Ovary (tissue), 3 donors: ENCODE measurements at regions not wholly inside any gene's neighbourhood (a gene's known extent, or its start where the extent isn't known, plus 50 kb on each side); places are given as distances from the start of the nearest gene placed in this dataset.

Source experiments
- CTCF ChIP-seq, 3 donors: fragments of 450-650 bp in 2 of 3; fragments of 200-600 bp in 1 of 3; IDR thresholded peaks; one replicate each; pipeline versions ENCODE4 v1.5.1 to v1.8.0; 2016 to 2022; ENCODE audit warnings: antibody characterized with exemption in 3 of 3, mild to moderate bottlenecking in 1 of 3
- EP300 ChIP-seq: sonication (generic); formaldehyde crosslinking; IDR thresholded peaks from one replicate; pipeline ENCODE4 v1.6.1; 2017; ENCODE audit warnings: antibody characterized with exemption
- POLR2A ChIP-seq: fragments of 450-650 bp; IDR thresholded peaks from one replicate; pipeline ENCODE4 v1.6.1; 2017; ENCODE audit warnings: antibody characterized with exemption, mild to moderate bottlenecking, moderate library complexity
- donor health status: DM: no; HTN: no; CAD: no.

GRCh38 chr1:10856863-10857598, 60.6 kb upstream of the CASZ1 start:
- TF ChIP-seq CTCF (IDR thresholded peaks at IDR 0.05) = no peak
- no peak for TF ChIP-seq POLR2A
- TF ChIP-seq EP300 = no peak
